ENCODE measurements at regions not wholly inside any gene's neighbourhood (a gene's known extent, or its start where the extent isn't known, plus 50 kb on each side); places are given as distances from the start of the nearest gene placed in this dataset.

DNA sequence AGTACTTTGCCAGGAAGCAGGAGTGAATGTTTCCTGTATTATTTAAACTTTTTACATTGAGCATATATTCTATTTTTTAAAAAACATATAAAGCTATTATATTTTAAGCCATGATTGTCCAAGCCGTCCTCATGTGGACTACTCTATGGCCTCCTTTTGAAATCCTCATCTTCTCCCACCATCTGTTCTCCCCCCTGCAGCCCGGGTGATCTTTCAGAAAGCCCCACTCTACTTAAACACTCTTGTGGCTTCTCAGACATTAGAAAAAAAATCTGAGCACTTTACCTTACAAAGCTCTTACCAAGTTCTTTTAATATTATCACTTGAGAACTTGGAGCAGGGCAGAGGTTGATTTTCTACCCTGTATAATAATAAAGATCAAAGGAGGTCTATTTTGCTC is 95.4 kb downstream of the CAVIN4 start:
- intact Hi-C loops (cut with micrococcal nuclease; ENCODE audit: unreplicated experiment), result no loop called here
- H4K20me1 ChIP-seq (ENCODE audit: insufficient read depth, low read length), result no peaks in the 10 kb centered on the region
- ATAC-seq, result no peak
- no peaks in the 10 kb centered on the region for H3K27me3 ChIP-seq (ENCODE audit: control insufficient read depth in 1 of 2, insufficient read depth in 2 of 2, low read length in 2 of 2)
- H2AFZ ChIP-seq (ENCODE audit: low read length), result peak overlapping the region; percentile 25
- H3K4me2 ChIP-seq (ENCODE audit: low read depth, low read length), result no peak overlapping the region
- H3K79me2 ChIP-seq (ENCODE audit: insufficient read depth, low read length), result no peaks in the 10 kb centered on the region
- CTCF ChIA-PET (ENCODE audit: low intra/inter-chr PET ratio, low total read pairs), result no interaction called here
- no peak for FAIRE-seq
- POLR2A ChIA-PET, result no interaction called here
- H3K36me3 ChIP-seq (replicated peaks in 1 of 2; ENCODE audit: control insufficient read depth in 1 of 2, insufficient read depth in 2 of 2, low read length in 2 of 2), result no peaks in the 10 kb centered on the region
- H3K4me3 ChIP-seq (replicated peaks in 1 of 3; ENCODE audit: insufficient read depth in 1 of 3, low read depth in 2 of 3, low read length in 3 of 3), result no peak overlapping the region
- H3K9me3 ChIP-seq (ENCODE audit: low read length), result no peaks in the 10 kb centered on the region
- H3K9ac ChIP-seq (ENCODE audit: insufficient read depth, low read depth, low read length), result no peak overlapping the region
- no TSS peak for BruUV-seq (replicated peaks)
- in situ Hi-C loops (cut with HindIII; ENCODE audit: extremely low pct_ligation_motif_present, low pct_unique_long_range_greater_than_20kb), result no loop called here
- no peaks in the 10 kb centered on the region for H3K4me1 ChIP-seq (ENCODE audit: insufficient read depth, low read length)
- no peak for DNase-seq (ENCODE audit: low spot score)
- WGBS (ENCODE audit: low lambda C conversion rate), result 2% methylated on average over 2 of the region's 2 CpGs
- no peak overlapping the region for H3K27ac ChIP-seq (ENCODE audit: extremely low read length, insufficient read depth, low read length)
- no peak for TF ChIP-seq ZSCAN29 (CRISPR knock-in tag; conservative IDR thresholded peaks at IDR 0.05)
- no peak for TF ChIP-seq ZSCAN9 (CRISPR knock-in tag; IDR thresholded peaks at IDR 0.05; ENCODE audit: borderline replicate concordance)
- no peak for TF ChIP-seq ZNF230 (CRISPR knock-in tag; IDR thresholded peaks at IDR 0.05)
- TF ChIP-seq, protein P1, sequence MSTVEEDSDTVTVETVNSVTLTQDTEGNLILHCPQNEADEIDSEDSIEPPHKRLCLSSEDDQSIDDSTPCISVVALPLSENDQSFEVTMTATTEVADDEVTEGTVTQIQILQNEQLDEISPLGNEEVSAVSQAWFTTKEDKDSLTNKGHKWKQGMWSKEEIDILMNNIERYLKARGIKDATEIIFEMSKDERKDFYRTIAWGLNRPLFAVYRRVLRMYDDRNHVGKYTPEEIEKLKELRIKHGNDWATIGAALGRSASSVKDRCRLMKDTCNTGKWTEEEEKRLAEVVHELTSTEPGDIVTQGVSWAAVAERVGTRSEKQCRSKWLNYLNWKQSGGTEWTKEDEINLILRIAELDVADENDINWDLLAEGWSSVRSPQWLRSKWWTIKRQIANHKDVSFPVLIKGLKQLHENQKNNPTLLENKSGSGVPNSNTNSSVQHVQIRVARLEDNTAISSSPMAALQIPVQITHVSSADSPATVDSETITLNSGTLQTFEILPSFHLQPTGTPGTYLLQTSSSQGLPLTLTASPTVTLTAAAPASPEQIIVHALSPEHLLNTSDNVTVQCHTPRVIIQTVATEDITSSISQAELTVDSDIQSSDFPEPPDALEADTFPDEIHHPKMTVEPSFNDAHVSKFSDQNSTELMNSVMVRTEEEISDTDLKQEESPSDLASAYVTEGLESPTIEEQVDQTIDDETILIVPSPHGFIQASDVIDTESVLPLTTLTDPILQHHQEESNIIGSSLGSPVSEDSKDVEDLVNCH (CRISPR knock-in tag; IDR thresholded peaks at IDR 0.05), result no peak
- no peak for TF ChIP-seq ZNF232 (CRISPR knock-in tag; IDR thresholded peaks at IDR 0.05; ENCODE audit: borderline replicate concordance)
- TF ChIP-seq THYN1 (CRISPR knock-in tag; IDR thresholded peaks at IDR 0.05; ENCODE audit: borderline replicate concordance, low read depth), result no peak
- no peak for TF ChIP-seq ZNF589 (CRISPR knock-in tag; conservative IDR thresholded peaks at IDR 0.05)
- TF ChIP-seq ZSCAN21 (CRISPR knock-in tag; IDR thresholded peaks at IDR 0.05; ENCODE audit: borderline replicate concordance), result no peak
- no peak for TF ChIP-seq TBX3 (IDR thresholded peaks at IDR 0.05; ENCODE audit: borderline replicate concordance)
- TF ChIP-seq ZBTB3 (CRISPR knock-in tag; IDR thresholded peaks at IDR 0.05; ENCODE audit: borderline replicate concordance, low read depth), result no peak
- no peak for TF ChIP-seq ZNF101 (CRISPR knock-in tag; IDR thresholded peaks at IDR 0.05; ENCODE audit: borderline replicate concordance, low read depth)
- TF ChIP-seq ZNF3 (CRISPR knock-in tag; IDR thresholded peaks at IDR 0.05), result no peak
- TF ChIP-seq CEBPB (IDR thresholded peaks at IDR 0.05; ENCODE audit: borderline replicate concordance, low read depth, low read length), result no peak
- no peak for TF ChIP-seq ZNF850 (CRISPR knock-in tag; conservative IDR thresholded peaks at IDR 0.05)

All from HepG2 (cell line).